HepG2 (cell line): ENCODE measurements at regions not wholly inside any gene's neighbourhood (a gene's known extent, or its start where the extent isn't known, plus 50 kb on each side); places are given as distances from the start of the nearest gene placed in this dataset.

Source experiments
- BORCS8-MEF2B ChIP-seq: sonication (generic); formaldehyde crosslinking; IDR thresholded peaks from 2 replicates; pipeline ENCODE4 v1.8.0; 2022; ENCODE audit warnings: mild to moderate bottlenecking, missing genetic modification reagents
- CAMTA2 ChIP-seq: sonication (generic); formaldehyde crosslinking; IDR thresholded peaks from 2 replicates; pipeline ENCODE4 v1.4.0; 2020; ENCODE audit warnings: mild to moderate bottlenecking, missing genetic modification reagents, borderline replicate concordance
- CEBPG ChIP-seq: IDR thresholded peaks from 2 replicates; pipeline ENCODE4 v1.6.1; 2016
- CREM ChIP-seq, 2 experiments: sonication (generic) in 1 of 2; formaldehyde crosslinking in 1 of 2; IDR thresholded peaks; 2 replicates each; pipeline versions ENCODE4 v1.4.0 to v1.6.1; 2016 to 2020; ENCODE audit warnings: antibody characterized with exemption in 1 of 2, mild to moderate bottlenecking in 1 of 2, missing genetic modification reagents in 1 of 2
- FOXA3 ChIP-seq: IDR thresholded peaks from 2 replicates; pipeline ENCODE4 v1.6.1; 2016; ENCODE audit warnings: missing genetic modification reagents, missing compliant biosample characterization
- FOXJ3 ChIP-seq: sonication (generic); formaldehyde crosslinking; IDR thresholded peaks from 2 replicates; pipeline ENCODE4 v1.4.0; 2020; ENCODE audit warnings: missing genetic modification reagents, mild to moderate bottlenecking, borderline replicate concordance
- FOXO1 ChIP-seq: sonication (generic); formaldehyde crosslinking; IDR thresholded peaks from 2 replicates; pipeline ENCODE4 v1.4.0; 2020; ENCODE audit warnings: missing genetic modification reagents
- HNRNPUL1 ChIP-seq: fragments of 200-400 bp; formaldehyde crosslinking; IDR thresholded peaks from 2 replicates; pipeline ENCODE4 v1.6.1; 2017; ENCODE audit warnings: low read depth, mild to moderate bottlenecking, low read length, moderate library complexity
- HOMEZ ChIP-seq: IDR thresholded peaks from 2 replicates; pipeline ENCODE4 v1.6.1; 2016; ENCODE audit warnings: low read depth
- NCOA1 ChIP-seq: sonication (generic); formaldehyde crosslinking; IDR thresholded peaks from 2 replicates; pipeline ENCODE4 v1.9.0; 2021; ENCODE audit warnings: missing genetic modification reagents
- PCBP1 ChIP-seq: fragments of 200-400 bp; formaldehyde crosslinking; IDR thresholded peaks from 2 replicates; pipeline ENCODE4 v1.6.1; 2017; ENCODE audit warnings: mild to moderate bottlenecking, low read depth, low read length, borderline replicate concordance
- PHF21A ChIP-seq: sonication (generic); formaldehyde crosslinking; IDR thresholded peaks from 2 replicates; pipeline ENCODE4 v1.5.0; 2020; ENCODE audit warnings: mild to moderate bottlenecking, missing genetic modification reagents
- RFXAP ChIP-seq: sonication (generic); formaldehyde crosslinking; IDR thresholded peaks from 2 replicates; pipeline ENCODE4 v1.4.0; 2020; ENCODE audit warnings: missing genetic modification reagents, borderline replicate concordance
- ZHX1 ChIP-seq: sonication (generic); formaldehyde crosslinking; IDR thresholded peaks from 2 replicates; pipeline ENCODE4 v1.8.1; 2022; ENCODE audit warnings: low read depth, mild to moderate bottlenecking, missing genetic modification reagents
- ZNF260 ChIP-seq: sonication (generic); formaldehyde crosslinking; IDR thresholded peaks from 2 replicates; pipeline ENCODE4 v1.4.0; 2020; ENCODE audit warnings: missing genetic modification reagents, low read depth, mild to moderate bottlenecking, borderline replicate concordance
- ZNF280B ChIP-seq: sonication (generic); formaldehyde crosslinking; IDR thresholded peaks from 2 replicates; pipeline ENCODE4 v1.5.0; 2020; ENCODE audit warnings: missing genetic modification reagents, mild to moderate bottlenecking, borderline replicate concordance
- ZNF576 ChIP-seq: sonication (generic); formaldehyde crosslinking; IDR thresholded peaks from 2 replicates; pipeline ENCODE4 v1.4.0; 2020; ENCODE audit warnings: mild to moderate bottlenecking, missing genetic modification reagents
- ZNF687 ChIP-seq: sonication (generic); formaldehyde crosslinking; IDR thresholded peaks from 2 replicates; pipeline ENCODE4 v1.5.1; 2020; ENCODE audit warnings: mild to moderate bottlenecking, missing genetic modification reagents, moderate library complexity

GRCh38 chr2:234874347-234875046, 77.3 kb upstream of the SH3BP4 start (continued):
- no peak for TF ChIP-seq ZNF576 (CRISPR knock-in tag)
- TF ChIP-seq FOXJ3 = no peak
- 0 out of 2 replicates have a peak, but pooled peaks have one; percentile 11 for TF ChIP-seq NCOA1 (CRISPR knock-in tag)
- TF ChIP-seq BORCS8-MEF2B (CRISPR knock-in tag) = 0 out of 2 replicates have a peak, but pooled peaks have one; percentile 34
- peak; percentile 48 for TF ChIP-seq CEBPG (CRISPR knock-in tag)
- 0 out of 2 replicates have a peak, but pooled peaks have one; percentile 22 for TF ChIP-seq CREM (IDR thresholded peaks at IDR 0.05)
- no peak for TF ChIP-seq CREM (CRISPR knock-in tag; IDR thresholded peaks at IDR 0.05)
- peak; percentile 27; the same call in 1 of the 2 replicates for TF ChIP-seq FOXA3 (CRISPR knock-in tag)
- TF ChIP-seq HNRNPUL1 = no peak
- 0 out of 2 replicates have a peak, but pooled peaks have one; percentile 28 for TF ChIP-seq HOMEZ
- TF ChIP-seq FOXO1 = peak; percentile 38; the same call in 1 of the 2 replicates
- TF ChIP-seq ZHX1 (CRISPR knock-in tag) = no peak
- TF ChIP-seq RFXAP (CRISPR knock-in tag) = peak; percentile 27; the same call in 1 of the 2 replicates
- TF ChIP-seq PHF21A = 0 out of 2 replicates have a peak, but pooled peaks have one; percentile 21
- TF ChIP-seq CAMTA2 (CRISPR knock-in tag) = no peak
- no peak for TF ChIP-seq ZNF260 (CRISPR knock-in tag)
- TF ChIP-seq ZNF687 (CRISPR knock-in tag) = peak; percentile 34; the same call in 1 of the 2 replicates
- TF ChIP-seq ZNF280B = no peak
- no peak for TF ChIP-seq PCBP1
